ENCODE measurements at regions not wholly inside any gene's neighbourhood (a gene's known extent, or its start where the extent isn't known, plus 50 kb on each side); places are given as distances from the start of the nearest gene placed in this dataset.

GRCh38 chr10:78729366-78729765 lies 339.4 kb upstream of the ZMIZ1 start:
- DNase-seq, result no peak

- no peak for DNase-seq
Observed at GRCh38 chr10:78729800-78730199, 339.0 kb upstream of the ZMIZ1 start.

GRCh38 chr10:78730754-78731153 lies 338.0 kb upstream of the ZMIZ1 start:
- no peak for DNase-seq

GRCh38 chr10:78731675-78732074 lies 337.1 kb upstream of the ZMIZ1 start:
- DNase-seq, result no peak

GRCh38 chr10:78732381-78732780 lies 336.4 kb upstream of the ZMIZ1 start:
- DNase-seq, result no peak

GRCh38 chr10:78736926-78737630 lies 331.7 kb upstream of the ZMIZ1 start:
- DNase-seq, result no peak

GRCh38 chr10:78737883-78738856 lies 330.6 kb upstream of the ZMIZ1 start:
- no peak for DNase-seq

GRCh38 chr10:78738861-78739260 lies 329.9 kb upstream of the ZMIZ1 start:
- DNase-seq, result no peak

- DNase-seq, result no peak
Observed at GRCh38 chr10:78739444-78740053, 329.2 kb upstream of the ZMIZ1 start.

GRCh38 chr10:78740976-78741915 lies 327.5 kb upstream of the ZMIZ1 start:
- DNase-seq, result no peak

- DNase-seq, result no peak
Observed at GRCh38 chr10:78742406-78742729, 326.4 kb upstream of the ZMIZ1 start.

GRCh38 chr10:78742730-78743615 lies 325.8 kb upstream of the ZMIZ1 start:
- DNase-seq, result no peak

GRCh38 chr10:78744056-78744455 lies 324.7 kb upstream of the ZMIZ1 start:
- DNase-seq, result no peak

GRCh38 chr10:78744491-78745090 lies 324.2 kb upstream of the ZMIZ1 start:
- no peak for DNase-seq

- no peak for DNase-seq
Observed at GRCh38 chr10:78745441-78745840, 323.3 kb upstream of the ZMIZ1 start.

- no peak for DNase-seq
Observed at GRCh38 chr10:78746155-78746763, 322.5 kb upstream of the ZMIZ1 start.

GRCh38 chr10:78747401-78748234 lies 321.1 kb upstream of the ZMIZ1 start:
- no peak for DNase-seq

GRCh38 chr10:78748235-78748533 lies 320.6 kb upstream of the ZMIZ1 start:
- DNase-seq, result no peak

GRCh38 chr10:78749200-78749599 lies 319.6 kb upstream of the ZMIZ1 start:
- no peak for DNase-seq

- DNase-seq, result no peak
Observed at GRCh38 chr10:78749898-78750297, 318.9 kb upstream of the ZMIZ1 start.
